GM19351 (cell line): ENCODE measurements at regions not wholly inside any gene's neighbourhood (a gene's known extent, or its start where the extent isn't known, plus 50 kb on each side); places are given as distances from the start of the nearest gene placed in this dataset.
A peak's percentile ranks its signal among the peaks of the same experiment; 100 is the strongest.
"Not testable (repeated sequence)": the region's sequence is repeated elsewhere in the genome, so short reads cannot be mapped to it uniquely, and the experiment has no call there.

ENCODE experiments used
- ATAC-seq: cut with Tn5 transposase; IDR thresholded peaks from one replicate; pipeline ENCODE4 v1.9.1; 2021; ENCODE audit warnings: mild to moderate bottlenecking, moderate library complexity; ENCODE audit not compliant: unreplicated experiment

GRCh38 chr6:119757467-119757866 is 407.9 kb upstream of the MAN1A1 start:
- no peak for ATAC-seq

GRCh38 chr6:119749335-119749734 is 399.8 kb upstream of the MAN1A1 start:
- no peak for ATAC-seq

- not testable (repeated sequence) for ATAC-seq
These were observed 399.0 kb upstream of the MAN1A1 start for GRCh38 chr6:119748535-119748934.

GRCh38 chr6:119742188-119742803 is 392.7 kb upstream of the MAN1A1 start:
- ATAC-seq = peak; percentile 95

- ATAC-seq = peak; percentile 33
These were observed 390.2 kb upstream of the MAN1A1 start for GRCh38 chr6:119739769-119740168.

GRCh38 chr6:119738425-119738824 is 388.9 kb upstream of the MAN1A1 start:
- no peak for ATAC-seq

- ATAC-seq = no peak
These were observed 386.9 kb upstream of the MAN1A1 start for GRCh38 chr6:119736296-119737021.

- ATAC-seq = no peak
These were observed 386.0 kb upstream of the MAN1A1 start for GRCh38 chr6:119735530-119735929.

GRCh38 chr6:119734227-119734626 is 384.7 kb upstream of the MAN1A1 start:
- no peak for ATAC-seq

- peak; percentile 83 for ATAC-seq
These were observed 379.4 kb upstream of the MAN1A1 start for GRCh38 chr6:119728935-119729334.

GRCh38 chr6:119728220-119728750 is 378.7 kb upstream of the MAN1A1 start:
- ATAC-seq = no peak

- no peak for ATAC-seq
These were observed 378.1 kb upstream of the MAN1A1 start for GRCh38 chr6:119727504-119728219.

- ATAC-seq = not testable (repeated sequence)
These were observed 377.4 kb upstream of the MAN1A1 start for GRCh38 chr6:119726912-119727311.

GRCh38 chr6:119726086-119726485 is 376.5 kb upstream of the MAN1A1 start:
- no peak for ATAC-seq

GRCh38 chr6:119720160-119720559 is 370.6 kb upstream of the MAN1A1 start:
- ATAC-seq = peak; percentile 69

GRCh38 chr6:119717942-119718341 is 368.4 kb upstream of the MAN1A1 start:
- ATAC-seq = no peak

- no peak for ATAC-seq
These were observed 367.2 kb upstream of the MAN1A1 start for GRCh38 chr6:119716668-119717270.

GRCh38 chr6:119713903-119714302 is 364.3 kb upstream of the MAN1A1 start:
- no peak for ATAC-seq

GRCh38 chr6:119686644-119687043 is 337.1 kb upstream of the MAN1A1 start:
- no peak for ATAC-seq

GRCh38 chr6:119686240-119686639 is 336.7 kb upstream of the MAN1A1 start:
- ATAC-seq = no peak

- no peak for ATAC-seq
These were observed 334.1 kb upstream of the MAN1A1 start for GRCh38 chr6:119683671-119684070.
